Ishikawa (cell line): ENCODE measurements at regions not wholly inside any gene's neighbourhood (a gene's known extent, or its start where the extent isn't known, plus 50 kb on each side); places are given as distances from the start of the nearest gene placed in this dataset.

Experiments used
- CEBPB ChIP-seq: IDR thresholded peaks from 2 replicates; pipeline ENCODE4 v1.6.1; 2012
- CREB1 ChIP-seq: IDR thresholded peaks from 2 replicates; pipeline ENCODE4 v1.6.1; 2012; ENCODE audit warnings: low read depth
- EGR1 ChIP-seq: IDR thresholded peaks from 2 replicates; pipeline ENCODE4 v1.6.1; 2012
- EP300 ChIP-seq: IDR thresholded peaks from 2 replicates; pipeline ENCODE4 v1.6.1; 2012; ENCODE audit warnings: borderline replicate concordance
- FOXM1 ChIP-seq: IDR thresholded peaks from 2 replicates; pipeline ENCODE4 v1.6.1; 2012; ENCODE audit warnings: low read depth, borderline replicate concordance
- NFIC ChIP-seq: IDR thresholded peaks from 2 replicates; pipeline ENCODE4 v1.6.1; 2012
- RAD21 ChIP-seq: IDR thresholded peaks from 2 replicates; pipeline ENCODE4 v1.6.1; 2012; ENCODE audit warnings: low read depth
- TAF1 ChIP-seq: IDR thresholded peaks from 2 replicates; pipeline ENCODE4 v1.6.1; 2012; ENCODE audit warnings: low read depth, mild to moderate bottlenecking
- TCF12 ChIP-seq: IDR thresholded peaks from 2 replicates; pipeline ENCODE4 v1.6.1; 2012; ENCODE audit warnings: low read depth
- TEAD4 ChIP-seq: IDR thresholded peaks from 2 replicates; pipeline ENCODE4 v1.6.1; 2012
- YY1 ChIP-seq: IDR thresholded peaks from 2 replicates; pipeline ENCODE4 v1.6.1; 2012; ENCODE audit warnings: low read depth
- ZBTB7A ChIP-seq: IDR thresholded peaks from 2 replicates; pipeline ENCODE4 v1.6.1; 2012; ENCODE audit warnings: low read depth
- TF ChIP-seq, protein P1 (sequence below): IDR thresholded peaks from 2 replicates; pipeline ENCODE4 v1.6.1; 2012; ENCODE audit warnings: low read depth, mild to moderate bottlenecking
- TF ChIP-seq, protein P2 (sequence below): IDR thresholded peaks from 2 replicates; pipeline ENCODE4 v1.6.1; 2012
- TF ChIP-seq, protein P3 (sequence below): IDR thresholded peaks from 2 replicates; pipeline ENCODE4 v1.6.1; 2012

DNA sequence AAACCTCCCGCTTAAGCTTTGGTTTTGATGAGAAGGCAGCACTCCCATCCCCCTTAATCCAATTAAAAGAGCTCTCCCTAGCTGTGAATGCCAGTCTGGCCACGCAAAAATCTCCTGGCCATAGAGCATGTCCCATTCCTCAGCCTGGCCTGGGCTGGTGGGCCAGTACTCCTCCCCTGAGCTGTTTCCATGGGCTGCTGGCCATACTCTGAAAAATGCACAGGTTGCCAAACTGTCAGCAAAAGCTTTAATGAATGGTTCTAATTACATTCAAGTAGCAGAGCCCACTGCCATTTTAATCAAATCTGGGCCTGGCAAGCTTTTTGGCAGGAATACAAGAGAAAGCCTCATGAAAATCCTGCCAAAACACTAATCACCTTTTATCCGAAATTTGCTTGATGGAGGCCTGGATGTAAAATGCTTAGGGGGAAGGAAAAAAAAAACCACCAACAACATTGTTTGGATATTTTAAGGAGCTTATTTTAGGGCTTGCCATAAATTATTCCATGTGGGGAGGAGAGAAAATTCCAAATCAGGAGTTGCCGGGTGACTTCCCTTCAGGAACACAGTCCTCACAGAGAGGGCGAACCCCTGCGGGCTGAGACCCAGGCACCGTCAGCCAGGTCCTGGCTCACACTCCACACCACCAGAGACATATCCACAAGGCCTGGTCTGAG, 243.3 kb downstream of the SEC61B start:
- TF ChIP-seq, protein P1, sequence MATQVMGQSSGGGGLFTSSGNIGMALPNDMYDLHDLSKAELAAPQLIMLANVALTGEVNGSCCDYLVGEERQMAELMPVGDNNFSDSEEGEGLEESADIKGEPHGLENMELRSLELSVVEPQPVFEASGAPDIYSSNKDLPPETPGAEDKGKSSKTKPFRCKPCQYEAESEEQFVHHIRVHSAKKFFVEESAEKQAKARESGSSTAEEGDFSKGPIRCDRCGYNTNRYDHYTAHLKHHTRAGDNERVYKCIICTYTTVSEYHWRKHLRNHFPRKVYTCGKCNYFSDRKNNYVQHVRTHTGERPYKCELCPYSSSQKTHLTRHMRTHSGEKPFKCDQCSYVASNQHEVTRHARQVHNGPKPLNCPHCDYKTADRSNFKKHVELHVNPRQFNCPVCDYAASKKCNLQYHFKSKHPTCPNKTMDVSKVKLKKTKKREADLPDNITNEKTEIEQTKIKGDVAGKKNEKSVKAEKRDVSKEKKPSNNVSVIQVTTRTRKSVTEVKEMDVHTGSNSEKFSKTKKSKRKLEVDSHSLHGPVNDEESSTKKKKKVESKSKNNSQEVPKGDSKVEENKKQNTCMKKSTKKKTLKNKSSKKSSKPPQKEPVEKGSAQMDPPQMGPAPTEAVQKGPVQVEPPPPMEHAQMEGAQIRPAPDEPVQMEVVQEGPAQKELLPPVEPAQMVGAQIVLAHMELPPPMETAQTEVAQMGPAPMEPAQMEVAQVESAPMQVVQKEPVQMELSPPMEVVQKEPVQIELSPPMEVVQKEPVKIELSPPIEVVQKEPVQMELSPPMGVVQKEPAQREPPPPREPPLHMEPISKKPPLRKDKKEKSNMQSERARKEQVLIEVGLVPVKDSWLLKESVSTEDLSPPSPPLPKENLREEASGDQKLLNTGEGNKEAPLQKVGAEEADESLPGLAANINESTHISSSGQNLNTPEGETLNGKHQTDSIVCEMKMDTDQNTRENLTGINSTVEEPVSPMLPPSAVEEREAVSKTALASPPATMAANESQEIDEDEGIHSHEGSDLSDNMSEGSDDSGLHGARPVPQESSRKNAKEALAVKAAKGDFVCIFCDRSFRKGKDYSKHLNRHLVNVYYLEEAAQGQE = no peak
- TF ChIP-seq FOXM1 = no peak
- no peak for TF ChIP-seq CEBPB
- no peak for TF ChIP-seq EGR1
- no peak for TF ChIP-seq RAD21
- no peak for TF ChIP-seq YY1
- TF ChIP-seq EP300 = no peak
- no peak for TF ChIP-seq NFIC
- TF ChIP-seq TCF12 = no peak
- no peak for TF ChIP-seq ZBTB7A
- TF ChIP-seq, protein P2, sequence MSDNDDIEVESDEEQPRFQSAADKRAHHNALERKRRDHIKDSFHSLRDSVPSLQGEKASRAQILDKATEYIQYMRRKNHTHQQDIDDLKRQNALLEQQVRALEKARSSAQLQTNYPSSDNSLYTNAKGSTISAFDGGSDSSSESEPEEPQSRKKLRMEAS = no peak
- no peak for TF ChIP-seq CREB1
- no peak for TF ChIP-seq TEAD4
- TF ChIP-seq, protein P3, sequence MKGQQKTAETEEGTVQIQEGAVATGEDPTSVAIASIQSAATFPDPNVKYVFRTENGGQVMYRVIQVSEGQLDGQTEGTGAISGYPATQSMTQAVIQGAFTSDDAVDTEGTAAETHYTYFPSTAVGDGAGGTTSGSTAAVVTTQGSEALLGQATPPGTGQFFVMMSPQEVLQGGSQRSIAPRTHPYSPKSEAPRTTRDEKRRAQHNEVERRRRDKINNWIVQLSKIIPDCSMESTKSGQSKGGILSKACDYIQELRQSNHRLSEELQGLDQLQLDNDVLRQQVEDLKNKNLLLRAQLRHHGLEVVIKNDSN = no peak
- TF ChIP-seq TAF1 = no peak

DNA sequence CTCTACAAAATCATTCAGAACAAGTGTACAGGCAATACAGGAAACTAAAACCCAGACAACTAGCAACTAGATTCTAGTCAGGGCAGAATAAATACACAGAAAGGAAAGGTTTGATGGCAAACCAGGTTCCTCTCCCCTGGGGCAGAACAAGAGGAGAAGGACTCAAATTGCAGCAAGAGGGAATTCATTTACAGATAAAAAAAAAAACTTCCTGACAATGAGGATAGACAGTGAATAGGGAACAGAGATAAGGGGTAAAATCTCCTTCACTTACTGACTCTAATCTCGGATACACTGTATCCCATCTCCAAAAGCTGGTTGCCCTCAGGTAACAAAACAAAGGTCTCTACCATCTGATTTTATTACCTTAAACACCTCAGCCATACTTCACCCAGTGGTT, 244.0 kb downstream of the SEC61B start:
- TF ChIP-seq, protein P2 = no peak
- TF ChIP-seq, protein P1 = no peak
- TF ChIP-seq, protein P3 = no peak
- no peak for TF ChIP-seq TEAD4
- no peak for TF ChIP-seq EP300
- TF ChIP-seq FOXM1 = no peak
- no peak for TF ChIP-seq ZBTB7A
- TF ChIP-seq YY1 = no peak
- TF ChIP-seq TAF1 = no peak
- TF ChIP-seq TCF12 = no peak
- TF ChIP-seq EGR1 = no peak

DNA sequence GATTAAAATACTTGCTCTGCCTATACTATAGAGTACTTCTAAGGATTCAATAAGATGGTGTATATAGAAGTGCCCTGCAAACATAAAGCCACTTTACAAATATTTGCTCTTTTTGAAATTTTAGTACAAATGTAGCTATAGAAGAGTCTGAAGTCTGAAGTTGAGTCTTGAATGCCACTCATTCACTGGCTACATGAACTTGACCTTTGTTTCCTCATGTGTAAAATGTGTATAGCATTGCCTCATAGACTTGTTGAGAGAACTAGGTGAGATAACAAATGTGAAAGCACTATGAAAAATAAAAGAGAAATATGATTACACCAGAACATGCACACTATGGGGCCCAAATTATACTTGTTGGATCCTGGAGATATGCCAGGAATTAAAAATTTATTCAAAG, 244.7 kb downstream of the SEC61B start:
- TF ChIP-seq, protein P3 = no peak
- TF ChIP-seq EGR1 = no peak
- no peak for TF ChIP-seq TAF1
- TF ChIP-seq CEBPB = no peak
- TF ChIP-seq, protein P1 = no peak
- no peak for TF ChIP-seq ZBTB7A
- TF ChIP-seq CREB1 = no peak
- TF ChIP-seq EP300 = no peak
- TF ChIP-seq YY1 = no peak
- TF ChIP-seq TCF12 = no peak
- no peak for TF ChIP-seq TEAD4
- TF ChIP-seq NFIC = no peak

GRCh38 chr9:99471033-99471432, 249.0 kb downstream of the SEC61B start:
- TF ChIP-seq RAD21 (no peak), TEAD4 (no peak), CREB1 (no peak), YY1 (no peak), TCF12 (no peak)
- TF ChIP-seq, protein P3 = no peak
- TF ChIP-seq, protein P1 = no peak
